GM12873 (cell line): ENCODE measurements at regions not wholly inside any gene's neighbourhood (a gene's known extent, or its start where the extent isn't known, plus 50 kb on each side); places are given as distances from the start of the nearest gene placed in this dataset.

Experiments
- TF ChIP-seq, protein P1 (sequence below): IDR thresholded peaks from 2 replicates; pipeline ENCODE4 v1.5.1; 2012; ENCODE audit warnings: low read depth, mild to moderate bottlenecking, moderate library complexity, low read length, control low read depth; ENCODE audit not compliant: insufficient read depth; ENCODE audit errors: missing control alignments

GRCh38 chr5:73305386-73305785 is 132.4 kb downstream of the TMEM174 start:
- TF ChIP-seq, protein P1, sequence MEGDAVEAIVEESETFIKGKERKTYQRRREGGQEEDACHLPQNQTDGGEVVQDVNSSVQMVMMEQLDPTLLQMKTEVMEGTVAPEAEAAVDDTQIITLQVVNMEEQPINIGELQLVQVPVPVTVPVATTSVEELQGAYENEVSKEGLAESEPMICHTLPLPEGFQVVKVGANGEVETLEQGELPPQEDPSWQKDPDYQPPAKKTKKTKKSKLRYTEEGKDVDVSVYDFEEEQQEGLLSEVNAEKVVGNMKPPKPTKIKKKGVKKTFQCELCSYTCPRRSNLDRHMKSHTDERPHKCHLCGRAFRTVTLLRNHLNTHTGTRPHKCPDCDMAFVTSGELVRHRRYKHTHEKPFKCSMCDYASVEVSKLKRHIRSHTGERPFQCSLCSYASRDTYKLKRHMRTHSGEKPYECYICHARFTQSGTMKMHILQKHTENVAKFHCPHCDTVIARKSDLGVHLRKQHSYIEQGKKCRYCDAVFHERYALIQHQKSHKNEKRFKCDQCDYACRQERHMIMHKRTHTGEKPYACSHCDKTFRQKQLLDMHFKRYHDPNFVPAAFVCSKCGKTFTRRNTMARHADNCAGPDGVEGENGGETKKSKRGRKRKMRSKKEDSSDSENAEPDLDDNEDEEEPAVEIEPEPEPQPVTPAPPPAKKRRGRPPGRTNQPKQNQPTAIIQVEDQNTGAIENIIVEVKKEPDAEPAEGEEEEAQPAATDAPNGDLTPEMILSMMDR: no peak

DNA sequence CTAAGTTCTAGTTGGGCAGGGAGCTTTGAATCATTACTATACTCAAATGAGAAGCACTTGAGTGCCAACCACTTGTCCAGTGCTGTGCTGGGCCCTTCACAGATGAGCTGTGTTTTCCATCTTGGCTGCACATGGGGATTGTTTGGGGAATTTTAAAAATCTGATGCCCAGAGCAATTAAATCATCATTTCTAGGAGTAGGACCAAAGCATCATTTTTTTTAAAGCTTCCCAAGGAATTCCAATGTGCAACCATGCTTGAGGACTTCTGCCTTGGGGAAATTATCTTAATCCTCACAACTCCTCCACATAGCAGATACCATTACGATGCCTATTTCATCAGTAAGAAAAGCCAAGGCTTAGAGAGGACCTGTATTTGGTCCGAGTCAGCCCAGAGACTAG is 131.4 kb downstream of the TMEM174 start:
- TF ChIP-seq, protein P1: no peak

GRCh38 chr5:73303148-73304079 is 130.4 kb downstream of the TMEM174 start:
- TF ChIP-seq, protein P1: no peak

- TF ChIP-seq, protein P1: no peak
Observed at GRCh38 chr5:73302797-73303147, 129.8 kb downstream of the TMEM174 start.

GRCh38 chr5:73301208-73301901 is 128.4 kb downstream of the TMEM174 start:
- TF ChIP-seq, protein P1: no peak

GRCh38 chr5:73300337-73301207 is 127.6 kb downstream of the TMEM174 start:
- TF ChIP-seq, protein P1: no peak

DNA sequence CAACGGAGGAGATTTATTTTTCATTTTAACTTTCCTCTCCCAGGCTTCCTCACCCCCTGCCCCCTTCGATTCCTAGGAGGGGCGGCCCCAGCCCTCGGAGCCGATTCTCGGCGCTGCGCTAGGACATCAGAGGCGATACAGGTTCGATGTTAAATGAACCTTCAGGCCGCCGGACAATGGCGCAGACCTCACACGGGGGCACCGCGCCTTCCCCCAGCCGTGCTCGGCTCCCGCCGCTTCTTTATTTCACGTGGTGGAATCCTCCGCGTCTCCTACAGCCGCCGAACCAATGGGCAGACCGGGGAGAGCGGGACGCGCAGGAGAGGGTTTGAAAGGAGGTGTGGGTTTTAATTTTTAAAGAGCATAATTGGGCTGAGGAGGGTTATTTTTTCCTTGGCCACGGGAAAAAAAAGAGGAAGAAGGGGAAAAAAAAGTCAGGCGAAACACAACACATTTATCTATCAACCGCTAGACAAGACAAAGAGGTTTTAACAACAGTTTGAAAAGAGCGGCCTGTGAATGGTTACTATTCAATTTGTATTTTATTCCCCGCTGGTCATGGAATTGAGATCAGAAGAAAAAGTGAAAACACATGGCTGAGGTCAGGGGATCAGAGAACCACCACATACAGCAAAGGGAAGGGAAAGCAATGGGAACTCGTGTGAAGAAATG is 126.8 kb downstream of the TMEM174 start:
- TF ChIP-seq, protein P1: no peak
